ENCODE measurements at regions not wholly inside any gene's neighbourhood (a gene's known extent, or its start where the extent isn't known, plus 50 kb on each side); places are given as distances from the start of the nearest gene placed in this dataset.

- TF ChIP-seq NFYB (CRISPR knock-in tag; conservative IDR thresholded peaks at IDR 0.05; ENCODE audit: low read depth) (no peak), E2F4 (CRISPR knock-in tag; IDR thresholded peaks at IDR 0.05; ENCODE audit: borderline replicate concordance, low read depth) (no peak), CTCF (IDR thresholded peaks at IDR 0.05) (no peak), STAT6 (CRISPR knock-in tag; conservative IDR thresholded peaks at IDR 0.05; ENCODE audit: low read depth) (no peak), ZNF138 (CRISPR knock-in tag; conservative IDR thresholded peaks at IDR 0.05) (no peak), PREB (CRISPR knock-in tag; IDR thresholded peaks at IDR 0.05; ENCODE audit: borderline replicate concordance) (no peak), AR (CRISPR knock-in tag; IDR thresholded peaks at IDR 0.05) (no peak), RELA (CRISPR knock-in tag; IDR thresholded peaks at IDR 0.05; ENCODE audit: borderline replicate concordance) (no peak), TCF7 (CRISPR knock-in tag; IDR thresholded peaks at IDR 0.05; ENCODE audit: low read depth) (no peak), ZNF281 (CRISPR knock-in tag; IDR thresholded peaks at IDR 0.05) (no peak), JUN (CRISPR knock-in tag; IDR thresholded peaks at IDR 0.05) (no peak), E2F5 (CRISPR knock-in tag; IDR thresholded peaks at IDR 0.05) (no peak)
Measured at GRCh38 chr13:97726664-97727280, 226.7 kb upstream of the IPO5 start.
